ENCODE measurements at regions not wholly inside any gene's neighbourhood (a gene's known extent, or its start where the extent isn't known, plus 50 kb on each side); places are given as distances from the start of the nearest gene placed in this dataset.

- TF ChIP-seq, protein P1, sequence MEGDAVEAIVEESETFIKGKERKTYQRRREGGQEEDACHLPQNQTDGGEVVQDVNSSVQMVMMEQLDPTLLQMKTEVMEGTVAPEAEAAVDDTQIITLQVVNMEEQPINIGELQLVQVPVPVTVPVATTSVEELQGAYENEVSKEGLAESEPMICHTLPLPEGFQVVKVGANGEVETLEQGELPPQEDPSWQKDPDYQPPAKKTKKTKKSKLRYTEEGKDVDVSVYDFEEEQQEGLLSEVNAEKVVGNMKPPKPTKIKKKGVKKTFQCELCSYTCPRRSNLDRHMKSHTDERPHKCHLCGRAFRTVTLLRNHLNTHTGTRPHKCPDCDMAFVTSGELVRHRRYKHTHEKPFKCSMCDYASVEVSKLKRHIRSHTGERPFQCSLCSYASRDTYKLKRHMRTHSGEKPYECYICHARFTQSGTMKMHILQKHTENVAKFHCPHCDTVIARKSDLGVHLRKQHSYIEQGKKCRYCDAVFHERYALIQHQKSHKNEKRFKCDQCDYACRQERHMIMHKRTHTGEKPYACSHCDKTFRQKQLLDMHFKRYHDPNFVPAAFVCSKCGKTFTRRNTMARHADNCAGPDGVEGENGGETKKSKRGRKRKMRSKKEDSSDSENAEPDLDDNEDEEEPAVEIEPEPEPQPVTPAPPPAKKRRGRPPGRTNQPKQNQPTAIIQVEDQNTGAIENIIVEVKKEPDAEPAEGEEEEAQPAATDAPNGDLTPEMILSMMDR (IDR thresholded peaks at IDR 0.05): no peak
- no peak for TF ChIP-seq EP300 (IDR thresholded peaks at IDR 0.05)
Measured at GRCh38 chr10:94074462-94074861, 80.7 kb downstream of the PLCE1 start.

Data from gastroesophageal sphincter (tissue), 3 donors.